Stimulated activated CD4-positive, alpha-beta T cell treated with anti-CD3 and anti-CD28 coated beads, TNF-alpha, amount 100 ng/mL, for 48 hours (primary cell): ENCODE measurements at regions not wholly inside any gene's neighbourhood (a gene's known extent, or its start where the extent isn't known, plus 50 kb on each side); places are given as distances from the start of the nearest gene placed in this dataset.
"Not testable (repeated sequence)": the region's sequence is repeated elsewhere in the genome, so short reads cannot be mapped to it uniquely, and the experiment has no call there.

ENCODE experiments used
- DNase-seq, 3 donors: peaks; one replicate each; pipeline ENCODE4 v3.0.0-alpha.2; 2020; ENCODE audit warnings: low read depth in 3 of 3

DNA sequence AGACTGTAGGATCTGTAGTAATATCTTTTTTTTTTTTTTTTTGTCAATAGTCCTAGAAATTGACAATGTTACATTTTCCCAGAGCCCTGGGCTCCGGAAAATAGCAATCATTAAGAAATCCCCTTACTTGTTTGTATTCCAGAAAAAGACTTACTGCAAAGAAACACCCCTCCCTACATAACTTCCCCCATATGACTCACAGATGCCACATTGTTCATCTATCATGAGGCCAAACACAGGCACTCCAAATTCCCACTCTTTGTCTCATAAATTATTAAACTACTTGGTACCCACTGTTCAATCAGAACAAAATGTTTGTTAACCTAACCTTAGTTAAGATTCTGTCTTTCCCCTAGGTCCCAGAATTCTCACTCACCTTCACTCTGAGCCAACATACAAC, 53.5 kb downstream of the TEX51 start:
- DNase-seq: no peak

DNA sequence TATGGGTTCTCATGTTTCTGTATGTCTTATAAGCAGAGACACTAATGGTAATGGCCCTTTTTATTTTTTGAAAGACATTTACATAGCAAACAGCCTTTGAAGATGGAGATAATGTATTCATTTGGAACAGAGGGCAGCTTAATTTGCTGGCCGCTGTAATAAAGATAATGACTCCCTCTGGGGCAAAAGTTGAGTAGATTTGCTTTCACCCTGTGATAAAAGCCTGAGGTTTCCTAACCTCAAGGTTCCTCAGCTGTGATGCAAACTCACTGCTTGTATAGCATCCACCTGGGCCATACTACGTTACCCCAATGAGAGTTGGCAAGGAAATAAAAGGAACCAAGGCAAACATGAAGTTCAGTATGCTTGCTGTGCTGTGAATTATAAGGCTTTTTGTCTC, 54.8 kb downstream of the TEX51 start:
- no peak for DNase-seq

DNA sequence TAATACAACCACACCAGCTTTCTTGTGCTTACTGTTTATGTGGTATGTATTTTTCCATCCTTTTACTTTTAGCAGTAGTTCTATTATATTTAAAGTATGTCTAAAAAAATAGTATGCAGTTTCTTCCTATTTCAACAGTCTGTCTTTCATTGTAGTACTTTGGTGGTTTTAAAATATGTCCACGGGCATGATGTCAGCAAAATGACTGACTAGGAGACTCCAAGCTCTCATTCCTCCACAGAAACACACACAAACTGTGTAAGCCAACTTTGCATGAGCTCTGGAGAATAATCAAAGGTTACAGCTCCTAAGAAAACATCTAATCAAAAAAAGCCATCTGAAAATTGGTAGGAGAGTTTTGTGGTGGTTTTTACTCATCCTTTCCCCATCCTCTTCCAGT, 56.1 kb downstream of the TEX51 start:
- no peak for DNase-seq

DNA sequence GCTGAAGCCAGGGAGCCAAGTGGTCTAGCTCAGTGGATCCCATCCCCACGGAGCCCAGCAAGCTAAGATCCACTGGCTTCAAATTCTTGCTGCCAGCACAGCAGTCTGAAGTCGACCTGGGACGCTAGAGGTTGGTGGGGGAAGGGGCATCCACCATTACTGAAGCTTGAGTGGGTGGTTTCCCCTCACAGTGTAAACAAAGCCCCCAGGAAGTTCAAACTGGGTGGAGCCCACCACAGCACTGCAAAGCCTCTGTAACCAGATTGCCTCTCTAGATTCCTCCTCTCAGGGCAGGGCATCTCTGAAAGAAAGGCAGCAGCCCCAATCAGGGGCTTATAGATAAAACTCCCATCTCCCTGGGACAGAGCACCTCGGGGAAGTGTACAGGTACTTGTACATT, 58.1 kb downstream of the TEX51 start:
- not testable (repeated sequence) for DNase-seq

DNA sequence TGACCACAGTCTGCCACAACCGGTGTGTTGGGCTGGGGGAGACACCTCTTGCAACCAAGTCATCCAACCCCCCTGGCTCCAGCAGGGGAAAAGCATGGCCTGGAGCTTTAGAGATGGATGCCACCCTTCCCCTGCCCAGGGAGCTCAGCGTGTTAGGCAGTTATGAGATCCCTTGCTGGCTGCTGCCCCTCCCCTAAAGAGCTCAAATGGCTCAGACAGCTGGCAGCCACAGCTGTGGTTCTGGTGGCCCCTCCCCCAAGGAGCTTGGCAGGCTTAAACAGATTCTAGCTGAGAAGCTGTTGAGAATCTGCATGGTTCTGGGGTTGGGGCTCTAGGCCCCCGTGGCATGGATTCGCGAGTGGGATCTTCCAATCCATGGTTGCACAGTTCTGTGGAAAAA, 64.7 kb downstream of the TEX51 start:
- DNase-seq: no peak

DNA sequence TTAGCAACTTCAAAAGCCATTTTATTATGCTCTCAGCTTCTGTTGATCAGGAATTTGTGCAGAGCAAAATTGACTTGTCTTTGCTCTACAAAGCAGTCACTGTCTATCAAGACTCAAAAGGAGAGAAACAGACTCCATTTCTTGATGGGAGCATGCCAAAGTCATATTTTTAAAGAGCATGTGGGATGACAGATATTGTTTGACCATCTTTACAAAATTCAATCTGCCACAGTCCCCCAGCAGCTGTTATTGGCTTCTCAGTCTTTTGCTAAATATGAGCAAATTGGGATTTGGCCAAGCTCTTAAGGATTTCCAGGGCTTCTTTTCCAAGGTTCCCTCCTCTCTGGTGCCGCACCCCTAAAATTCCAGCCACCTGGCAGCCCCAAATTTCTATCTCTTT, 67.9 kb downstream of the TEX51 start:
- no peak for DNase-seq

DNA sequence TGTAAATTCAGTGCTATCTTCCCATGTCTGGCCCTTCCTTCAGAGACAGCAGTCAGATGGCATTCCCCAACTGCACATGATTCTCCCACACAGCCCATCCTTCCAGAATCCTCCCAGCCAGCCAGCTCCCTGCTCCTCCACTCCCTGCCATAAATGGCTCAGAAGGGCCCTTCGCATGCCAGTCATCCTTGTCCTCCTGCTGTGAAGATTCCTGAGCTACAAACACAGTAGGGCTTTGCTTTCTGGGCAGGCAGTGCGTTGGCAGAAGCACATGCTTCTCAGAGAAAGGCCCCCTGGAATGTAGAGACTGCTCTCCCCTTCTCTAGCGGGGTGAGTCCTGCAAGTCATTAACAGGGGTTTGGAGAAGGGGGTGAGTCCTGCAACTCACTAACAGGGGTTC, 71.9 kb downstream of the TEX51 start:
- no peak for DNase-seq

DNA sequence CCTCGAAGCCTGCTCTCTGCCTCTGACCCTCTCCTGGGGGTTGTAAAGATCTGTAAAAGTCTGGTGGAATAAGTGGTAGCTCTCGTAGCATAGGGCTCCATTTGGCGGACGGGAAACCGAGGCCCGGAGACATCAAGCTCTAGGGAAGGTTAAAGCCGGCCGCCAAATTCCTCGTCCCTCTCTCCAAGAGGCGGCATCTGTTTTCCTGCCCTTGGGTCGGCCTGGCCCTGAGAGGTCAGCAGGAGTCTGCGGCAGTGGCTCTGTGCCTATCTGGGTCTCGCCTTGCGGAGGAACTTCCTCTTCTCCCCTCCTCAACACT, 72.4 kb downstream of the TEX51 start:
- no peak for DNase-seq

DNA sequence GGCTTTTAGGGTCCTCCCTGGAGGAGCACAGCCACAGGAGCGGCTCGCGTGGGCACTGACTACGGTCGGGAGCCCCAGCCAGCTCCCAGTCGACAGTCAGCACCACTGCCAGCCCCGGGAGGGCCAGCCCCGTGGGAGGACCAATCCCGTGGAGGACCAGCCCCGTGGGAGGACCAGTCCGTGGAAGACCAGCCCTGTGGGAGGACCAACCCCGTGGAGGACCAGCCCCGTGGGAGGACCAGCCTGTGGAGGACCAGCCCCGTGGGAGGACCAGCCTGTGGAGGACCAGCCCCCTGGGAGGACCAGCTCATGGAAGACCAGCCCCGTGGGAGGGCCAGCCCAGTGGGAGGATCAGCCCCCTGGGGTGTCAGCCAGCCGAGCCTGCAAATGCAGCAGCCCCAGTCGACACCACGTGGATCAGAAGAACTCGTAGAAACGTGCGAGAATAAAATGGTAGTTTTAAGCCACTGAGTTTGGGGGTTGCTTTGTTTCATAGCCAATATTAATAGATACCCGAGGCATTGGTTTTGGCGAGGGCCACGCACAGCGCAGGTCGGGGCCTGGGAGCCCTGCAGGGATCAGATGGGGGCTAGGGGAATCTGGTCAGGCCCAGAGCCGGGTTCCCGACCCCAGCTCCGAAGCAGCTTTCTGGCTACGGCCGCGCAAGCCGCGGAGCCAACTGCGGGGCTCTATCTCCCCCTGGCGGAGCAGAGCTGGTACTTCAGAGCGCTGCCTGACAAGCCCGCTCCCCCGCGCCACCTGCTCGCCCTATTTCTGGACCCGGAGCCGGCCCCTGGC, 73.0 kb downstream of the TEX51 start:
- DNase-seq: peak; percentile 39 to 59 (median 44)

DNA sequence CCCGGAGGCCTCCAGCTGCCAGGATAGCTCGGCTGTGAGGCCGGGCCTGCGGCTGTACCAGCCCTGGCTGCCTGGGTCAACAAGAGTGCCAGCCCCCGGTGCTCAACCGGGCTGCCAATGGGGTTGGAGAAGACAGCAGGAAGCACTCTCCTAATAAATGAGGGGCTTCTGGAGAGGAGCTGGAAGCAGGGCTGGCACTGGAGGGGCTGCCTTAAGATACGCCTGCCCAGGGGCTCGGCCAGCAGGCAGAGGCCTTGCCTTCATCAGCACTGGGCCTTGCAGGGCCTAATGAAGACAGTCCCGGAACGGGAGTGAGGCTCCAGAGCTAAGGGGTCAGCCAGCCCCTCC, 73.6 kb downstream of the TEX51 start:
- no peak for DNase-seq

DNA sequence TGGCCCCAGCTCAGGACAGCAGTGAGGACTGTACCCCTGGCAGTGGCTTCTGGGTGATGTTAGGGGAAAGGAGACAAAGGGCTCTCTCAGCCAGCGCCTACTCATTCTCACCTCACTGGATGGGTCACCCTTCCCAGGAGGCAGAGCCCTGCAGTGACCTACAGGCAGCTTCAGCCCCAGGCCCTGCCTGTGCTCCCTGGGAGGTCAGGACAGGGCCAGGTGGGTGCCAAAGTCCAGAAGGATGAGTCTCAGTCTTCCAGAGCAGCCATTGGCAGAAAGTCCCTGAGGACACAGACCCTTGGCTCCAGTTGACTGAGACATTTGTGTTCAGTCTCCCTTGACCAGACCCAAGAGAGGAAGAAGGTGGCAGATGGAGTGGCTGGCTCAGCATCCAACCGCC, 75.1 kb downstream of the TEX51 start:
- no peak for DNase-seq

DNA sequence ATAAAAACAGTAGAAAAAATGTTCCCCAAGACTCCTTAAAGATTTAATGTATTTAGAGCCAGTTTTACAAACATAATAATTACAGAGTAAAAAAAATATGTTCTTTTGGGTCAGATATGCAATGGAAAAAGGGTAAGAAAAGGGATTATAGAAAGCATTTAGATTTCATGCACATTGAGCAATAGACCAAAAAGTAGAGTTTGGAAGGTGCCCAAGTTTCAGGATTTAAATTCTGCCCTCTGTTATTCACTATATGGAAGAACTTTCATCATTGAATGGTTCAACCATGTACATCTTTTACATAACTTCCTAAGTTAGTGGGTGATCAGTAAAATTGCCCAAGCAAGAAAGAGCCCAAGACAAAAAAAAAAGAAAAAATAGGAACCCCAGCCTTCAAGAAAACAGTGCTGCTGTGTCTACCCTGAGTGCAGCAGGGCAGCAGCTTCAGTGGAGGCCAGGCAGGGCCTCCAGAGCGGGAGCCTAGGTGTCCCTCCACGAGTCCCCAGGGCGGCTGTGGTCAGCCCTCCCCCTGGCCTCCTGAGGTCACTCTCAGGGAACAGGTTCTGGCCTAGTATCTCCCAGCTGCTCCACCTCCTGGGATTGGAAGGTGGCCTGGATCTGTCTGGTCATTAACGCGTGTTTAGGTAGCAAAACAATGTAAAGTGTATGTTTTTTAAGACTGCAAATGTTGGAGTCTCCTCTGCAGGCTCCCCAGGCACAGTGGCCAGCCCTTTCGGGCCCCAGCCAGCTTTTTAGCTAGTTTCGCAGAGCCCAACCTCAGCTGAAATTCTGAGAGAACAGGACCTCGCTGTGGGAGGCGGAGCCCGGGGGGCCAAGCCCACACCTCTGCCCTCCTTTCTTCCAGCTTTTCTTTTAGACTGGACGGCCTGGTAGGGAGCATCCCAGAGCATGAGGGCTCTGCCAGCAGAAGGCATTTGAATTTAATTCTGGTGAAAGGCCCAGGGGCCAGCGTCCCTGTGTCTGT, 77.3 kb downstream of the TEX51 start:
- no peak for DNase-seq

DNA sequence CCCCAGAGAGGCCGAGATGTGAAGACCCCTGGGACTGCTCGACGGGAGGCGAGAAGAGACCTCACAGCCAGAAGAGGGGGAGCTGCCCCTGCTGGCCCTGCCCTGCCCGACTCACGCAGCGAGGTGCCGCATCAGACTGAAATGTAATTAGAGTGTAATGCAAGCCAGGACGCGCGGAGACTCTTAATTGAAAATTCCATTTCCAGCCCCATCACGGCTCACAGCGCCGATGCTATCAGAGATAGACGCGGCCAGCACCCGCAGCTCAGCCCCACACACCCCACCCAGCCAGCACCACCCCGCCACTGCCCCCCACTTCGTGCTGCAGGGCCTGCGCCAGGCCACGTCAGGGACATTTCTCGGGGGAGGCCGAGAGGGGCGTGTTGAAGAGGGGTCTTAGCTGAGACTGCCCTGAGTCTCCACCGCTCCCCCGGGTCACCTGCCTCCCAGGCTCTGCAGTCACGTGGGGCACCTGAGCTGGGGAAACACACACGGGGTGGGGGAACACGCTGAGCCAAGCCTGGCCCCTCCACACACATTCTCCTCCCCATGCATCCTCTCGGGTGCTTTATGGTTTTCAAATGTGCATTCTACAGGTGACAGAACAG, 78.1 kb downstream of the TEX51 start:
- no peak for DNase-seq

DNA sequence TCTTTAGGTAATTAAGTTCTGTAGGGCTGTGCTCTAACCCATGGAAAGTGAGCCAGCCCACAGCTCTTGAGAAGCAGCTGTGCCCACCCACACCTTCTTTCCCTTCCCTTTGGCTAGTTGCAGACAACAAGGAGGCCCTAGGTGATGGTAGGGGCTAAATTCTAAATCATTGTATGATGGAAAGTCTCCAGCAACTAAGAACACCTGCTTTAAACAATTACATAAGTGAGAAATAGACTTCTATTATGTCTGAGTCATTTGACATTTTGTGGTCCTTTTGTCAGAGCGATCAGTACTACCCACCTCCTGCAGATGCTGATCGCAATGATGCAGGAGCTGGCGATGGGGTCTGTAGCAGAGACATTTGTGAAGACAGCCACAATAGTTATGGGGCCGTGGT, 79.6 kb downstream of the TEX51 start:
- DNase-seq: no peak

DNA sequence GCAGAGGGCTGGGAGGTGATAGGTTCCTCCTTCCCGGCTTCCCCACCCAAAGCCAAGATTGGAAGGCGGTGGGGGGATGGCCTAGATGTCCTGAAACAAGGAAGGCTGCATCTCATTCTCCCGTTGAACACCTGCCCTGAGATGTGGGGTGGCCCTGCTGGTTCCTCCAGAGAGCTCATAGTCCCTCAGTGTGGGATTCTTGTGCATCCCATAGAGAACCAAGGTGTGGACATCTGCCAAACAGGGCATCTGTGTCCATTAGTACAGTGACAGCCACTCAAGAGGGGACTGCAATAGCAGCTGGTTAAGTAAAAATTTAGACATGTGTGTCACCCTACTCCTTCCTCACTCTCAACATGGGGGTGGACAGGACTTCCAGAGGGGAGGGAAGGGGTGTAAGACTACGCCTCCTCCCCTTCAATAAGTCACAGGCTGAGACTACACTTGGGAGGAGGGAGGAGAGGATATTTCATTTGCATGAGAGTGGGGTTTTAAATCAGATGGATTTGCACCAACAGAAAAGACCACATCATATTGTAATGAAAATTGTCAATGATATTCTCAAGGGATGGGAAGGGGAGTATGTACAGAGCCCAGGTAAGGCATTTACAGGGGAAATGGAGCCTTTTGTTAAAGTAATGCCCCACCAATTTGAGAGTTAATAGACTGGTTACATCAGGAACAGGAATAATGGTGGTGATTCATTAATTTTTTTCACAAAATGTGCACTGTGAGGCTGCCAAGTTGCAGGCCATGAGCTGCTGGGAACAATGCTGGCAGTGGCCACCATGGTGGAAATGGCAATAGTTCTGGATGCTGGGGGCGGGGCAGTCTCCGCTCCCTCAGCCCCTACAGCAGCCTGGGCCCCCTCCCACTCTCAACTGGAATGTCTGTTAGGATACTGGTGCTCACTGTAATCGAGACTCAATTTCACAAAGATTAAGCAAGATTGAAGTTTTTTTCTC, 80.6 kb downstream of the TEX51 start:
- no peak for DNase-seq

DNA sequence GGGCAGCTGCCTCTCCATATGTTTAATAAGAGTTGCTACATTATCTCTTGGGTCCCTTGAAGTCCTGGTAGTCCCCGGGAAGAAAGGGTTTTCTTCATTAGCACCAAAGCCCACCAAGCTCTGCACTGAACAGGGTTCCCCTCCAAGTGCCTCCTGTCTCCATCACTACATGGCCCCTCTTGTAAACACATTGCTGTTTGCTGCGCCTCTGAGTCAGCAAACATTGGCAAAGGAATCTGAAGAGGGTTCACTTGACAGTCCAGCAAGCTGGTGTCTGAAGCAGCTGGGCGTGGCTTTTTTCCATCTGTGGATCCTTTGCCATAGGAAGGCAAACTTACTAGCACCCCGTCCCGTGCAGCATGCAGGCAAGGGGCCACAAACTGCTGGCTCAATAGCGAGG, 82.8 kb downstream of the TEX51 start:
- DNase-seq: no peak

DNA sequence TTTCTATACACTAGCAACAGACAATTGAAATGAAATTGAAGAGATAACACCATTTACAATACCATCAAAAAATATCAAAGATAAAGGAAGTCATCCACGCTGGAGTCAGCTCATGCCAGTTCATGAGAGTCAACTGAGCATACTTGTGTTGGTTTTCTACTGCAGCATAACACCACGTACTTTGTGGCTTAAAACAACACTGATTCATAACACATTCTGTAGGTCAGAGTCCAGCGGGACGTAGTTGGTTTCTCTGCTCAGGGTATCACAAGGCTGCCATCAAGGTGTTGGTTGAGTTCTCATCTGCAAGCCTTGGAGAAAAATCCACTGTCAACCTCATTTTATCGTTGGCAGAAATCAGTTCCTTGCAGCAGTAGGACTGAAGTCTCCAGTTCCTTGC, 84.2 kb downstream of the TEX51 start:
- no peak for DNase-seq

DNA sequence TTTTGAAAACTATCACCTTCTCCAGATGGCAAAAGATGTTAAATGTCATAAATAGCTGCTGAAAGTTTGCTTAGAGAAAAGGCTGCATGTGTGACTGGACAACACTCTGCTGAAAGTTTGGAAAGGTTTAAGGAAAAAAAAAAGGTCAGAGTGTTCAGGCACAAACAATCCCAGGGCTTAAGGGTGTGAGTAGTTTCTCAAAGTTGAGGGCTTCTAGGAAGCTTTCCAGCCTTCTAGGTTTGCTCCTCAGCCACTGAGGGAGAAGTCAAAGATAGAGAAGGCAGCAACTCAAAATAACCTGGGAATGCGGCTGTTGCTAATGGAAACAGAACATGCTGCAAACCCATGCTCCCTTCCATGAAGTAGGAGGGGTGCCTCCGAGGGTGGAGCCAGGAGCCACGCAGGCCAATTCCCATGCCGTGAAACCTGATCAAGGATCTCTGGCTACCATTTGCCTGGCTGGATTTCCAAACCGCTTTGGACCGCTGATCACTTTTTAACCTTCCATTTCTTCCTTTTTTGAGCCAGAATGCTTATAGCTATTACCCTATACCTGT, 88.0 kb downstream of the TEX51 start:
- DNase-seq: no peak

DNA sequence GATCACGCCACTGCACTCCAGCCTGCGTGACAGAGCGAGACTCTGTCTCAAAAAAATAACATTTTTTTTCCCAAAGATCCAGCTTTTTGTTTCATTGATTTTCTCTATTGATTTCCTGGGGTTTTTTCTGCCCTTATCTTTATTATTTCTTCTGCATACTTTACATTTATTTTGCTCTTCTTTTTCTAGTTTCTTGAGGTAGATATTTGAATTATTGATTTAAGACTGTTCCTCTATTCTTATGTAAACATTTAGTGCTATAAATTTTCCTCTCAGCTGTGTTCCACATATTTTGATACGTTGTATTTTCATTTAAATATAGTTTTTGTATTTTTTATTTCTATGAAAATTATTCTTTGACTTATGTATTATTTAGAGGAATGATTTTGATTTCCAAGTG, 89.8 kb downstream of the TEX51 start:
- DNase-seq: no peak

DNA sequence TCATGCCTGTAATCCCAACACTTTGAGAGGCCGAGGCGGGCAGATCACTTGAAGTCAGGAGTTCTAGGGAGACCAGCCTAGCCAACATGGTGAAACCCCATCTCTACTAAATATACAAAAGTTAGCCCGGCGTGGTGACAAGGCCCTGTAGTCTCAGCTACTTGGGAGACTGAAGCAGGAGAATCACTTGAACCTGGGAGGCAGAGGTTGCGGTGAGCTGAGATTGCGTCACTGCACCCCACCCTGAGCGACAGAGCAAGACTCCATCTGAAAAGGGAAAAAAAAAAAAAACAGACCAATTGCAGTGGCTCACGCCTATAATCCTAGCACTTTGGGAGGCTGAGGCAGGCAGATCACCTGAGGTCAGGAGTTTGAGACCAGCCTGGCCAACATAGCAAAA, 90.4 kb downstream of the TEX51 start:
- DNase-seq: not testable (repeated sequence)

DNA sequence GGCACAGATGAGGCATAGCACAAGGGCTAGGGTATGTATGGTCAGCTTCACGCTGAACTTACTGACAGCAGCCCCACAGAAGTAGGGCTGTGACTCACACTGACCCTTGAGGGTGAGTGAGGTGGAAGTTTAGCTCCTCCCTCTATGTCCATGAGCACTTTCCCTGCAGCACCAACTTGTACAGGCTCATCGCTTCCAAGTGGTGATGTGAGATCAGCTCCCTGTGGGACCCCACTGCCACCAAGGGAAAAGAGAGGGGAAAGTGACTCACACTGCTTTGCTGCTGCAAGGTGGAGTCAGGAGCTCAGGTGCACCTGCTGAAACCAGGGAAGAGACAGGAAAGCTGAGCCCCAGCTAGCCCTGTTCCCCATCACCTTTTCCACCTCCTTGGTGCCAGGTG, 91.5 kb downstream of the TEX51 start:
- DNase-seq: no peak
